Endothelial cell (in vitro differentiated cells): ENCODE measurements at regions not wholly inside any gene's neighbourhood (a gene's known extent, or its start where the extent isn't known, plus 50 kb on each side); places are given as distances from the start of the nearest gene placed in this dataset.

Source experiments
- DNase-seq: peaks from one replicate; pipeline ENCODE4 v3.0.0; 2021; ENCODE audit warnings: low spot score
- H3K27ac Mint-ChIP-seq: one replicate; pipeline ENCODE4 v1.8.0; 2021; ENCODE audit warnings: mixed read lengths, inconsistent platforms; ENCODE audit not compliant: unreplicated experiment
- H3K27me3 Mint-ChIP-seq: one replicate; pipeline ENCODE4 v1.8.0; 2021; ENCODE audit warnings: mild to moderate bottlenecking, moderate library complexity, mixed read lengths, inconsistent platforms; ENCODE audit not compliant: unreplicated experiment
- H3K36me3 Mint-ChIP-seq: one replicate; pipeline ENCODE4 v1.8.0; 2021; ENCODE audit warnings: mild to moderate bottlenecking, low read depth, mixed read lengths, inconsistent platforms; ENCODE audit not compliant: unreplicated experiment
- H3K4me1 Mint-ChIP-seq: one replicate; pipeline ENCODE4 v1.8.0; 2021; ENCODE audit warnings: mild to moderate bottlenecking, mixed read lengths, inconsistent platforms; ENCODE audit not compliant: unreplicated experiment
- H3K4me3 Mint-ChIP-seq: one replicate; pipeline ENCODE4 v1.8.0; 2021; ENCODE audit warnings: mild to moderate bottlenecking, mixed read lengths, inconsistent platforms; ENCODE audit not compliant: unreplicated experiment
- H3K9me3 Mint-ChIP-seq: one replicate; pipeline ENCODE4 v1.8.0; 2021; ENCODE audit warnings: mixed read lengths, inconsistent platforms; ENCODE audit not compliant: unreplicated experiment
- TF ChIP-seq, protein P1 (sequence below): fragments of 200-600 bp; sonication (generic); IDR thresholded peaks from one replicate; pipeline ENCODE4 v1.5.0; 2021; ENCODE audit warnings: antibody characterized with exemption; ENCODE audit not compliant: unreplicated experiment

DNA sequence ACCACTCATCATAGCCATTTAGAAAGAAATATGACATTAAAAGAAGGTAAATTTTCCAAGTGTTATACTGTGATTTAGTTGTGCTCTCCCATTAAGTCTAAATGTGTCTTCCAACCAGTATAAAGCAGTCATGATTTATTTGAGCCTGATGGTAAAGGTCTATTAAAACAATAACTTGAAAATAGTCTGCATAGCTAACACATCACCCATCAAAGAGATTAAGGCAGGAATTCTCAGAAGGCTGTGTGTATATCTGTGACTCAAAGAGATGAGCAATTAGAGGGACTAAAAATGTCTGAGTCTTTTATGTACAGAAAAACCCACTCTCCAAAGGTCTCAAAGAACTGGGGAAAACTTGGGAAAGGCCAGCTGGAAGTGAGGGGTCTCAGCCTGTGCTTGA is 70.3 kb upstream of the IQCM start:
- Mint-ChIP-seq H3K27me3 (no peaks in the 10 kb centered on the region), H3K27ac (no peak overlapping the region), H3K36me3 (no peaks in the 10 kb centered on the region), H3K4me3 (no peak overlapping the region), H3K9me3 (no peaks in the 10 kb centered on the region), H3K4me1 (no peaks in the 10 kb centered on the region)
- TF ChIP-seq, protein P1, sequence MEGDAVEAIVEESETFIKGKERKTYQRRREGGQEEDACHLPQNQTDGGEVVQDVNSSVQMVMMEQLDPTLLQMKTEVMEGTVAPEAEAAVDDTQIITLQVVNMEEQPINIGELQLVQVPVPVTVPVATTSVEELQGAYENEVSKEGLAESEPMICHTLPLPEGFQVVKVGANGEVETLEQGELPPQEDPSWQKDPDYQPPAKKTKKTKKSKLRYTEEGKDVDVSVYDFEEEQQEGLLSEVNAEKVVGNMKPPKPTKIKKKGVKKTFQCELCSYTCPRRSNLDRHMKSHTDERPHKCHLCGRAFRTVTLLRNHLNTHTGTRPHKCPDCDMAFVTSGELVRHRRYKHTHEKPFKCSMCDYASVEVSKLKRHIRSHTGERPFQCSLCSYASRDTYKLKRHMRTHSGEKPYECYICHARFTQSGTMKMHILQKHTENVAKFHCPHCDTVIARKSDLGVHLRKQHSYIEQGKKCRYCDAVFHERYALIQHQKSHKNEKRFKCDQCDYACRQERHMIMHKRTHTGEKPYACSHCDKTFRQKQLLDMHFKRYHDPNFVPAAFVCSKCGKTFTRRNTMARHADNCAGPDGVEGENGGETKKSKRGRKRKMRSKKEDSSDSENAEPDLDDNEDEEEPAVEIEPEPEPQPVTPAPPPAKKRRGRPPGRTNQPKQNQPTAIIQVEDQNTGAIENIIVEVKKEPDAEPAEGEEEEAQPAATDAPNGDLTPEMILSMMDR, result no peak
- no peak for DNase-seq

DNA sequence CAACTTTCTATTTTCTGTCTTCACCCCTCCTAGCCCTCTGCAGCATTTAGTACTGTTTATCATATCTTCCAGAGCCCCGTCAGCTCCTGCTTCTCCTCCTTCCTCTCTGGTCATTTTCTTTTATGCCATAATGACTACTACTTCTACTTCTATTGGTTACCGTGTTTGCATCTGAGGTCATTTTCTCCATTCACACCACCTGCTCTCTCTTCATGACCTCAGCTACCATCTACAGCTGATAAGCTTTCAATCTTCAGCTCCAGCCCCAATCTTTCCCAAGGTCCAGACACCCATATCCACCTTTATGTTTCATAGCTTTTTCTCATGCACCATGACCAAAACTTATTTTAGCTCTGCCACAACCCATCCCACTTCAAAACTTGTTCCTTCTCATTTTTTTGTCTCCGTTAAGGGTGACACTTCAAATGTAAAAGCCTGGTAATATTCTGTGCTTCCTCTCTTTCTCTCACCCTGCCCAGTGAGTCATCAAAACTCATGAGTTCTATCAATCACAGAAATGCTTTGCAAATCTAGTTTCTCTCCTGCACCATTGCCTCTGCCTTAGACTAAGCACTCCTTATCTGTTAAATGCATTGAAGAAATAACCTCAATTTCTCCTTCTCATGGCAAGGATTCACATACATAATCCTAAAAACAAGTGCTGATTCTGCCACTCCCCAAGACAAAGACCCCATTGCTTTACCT is 71.3 kb upstream of the IQCM start:
- H3K36me3 Mint-ChIP-seq, result no peaks in the 10 kb centered on the region
- H3K9me3 Mint-ChIP-seq, result no peaks in the 10 kb centered on the region
- no peaks in the 10 kb centered on the region for H3K4me1 Mint-ChIP-seq
- no peak overlapping the region for H3K4me3 Mint-ChIP-seq
- H3K27me3 Mint-ChIP-seq, result no peaks in the 10 kb centered on the region
- DNase-seq, result no peak
- TF ChIP-seq, protein P1, result no peak
- H3K27ac Mint-ChIP-seq, result no peak overlapping the region

DNA sequence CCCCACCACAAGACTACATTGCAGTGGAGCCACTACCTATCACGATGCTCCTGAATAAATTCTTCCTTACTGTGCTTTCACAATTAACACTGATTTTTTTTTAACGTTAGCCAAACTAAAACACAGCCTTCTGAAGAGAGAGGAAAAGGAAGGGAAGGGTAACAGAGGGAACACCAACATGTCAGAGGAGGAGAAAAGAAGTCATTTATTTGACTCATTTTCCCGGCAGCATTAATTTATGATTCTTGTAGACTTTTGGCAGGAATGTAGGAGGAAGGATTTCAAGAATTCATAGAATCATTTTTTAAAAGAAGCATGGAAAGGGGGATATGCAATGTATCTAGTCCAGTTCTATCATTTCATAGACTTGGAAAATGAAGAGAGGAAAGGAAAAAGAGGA is 74.3 kb upstream of the IQCM start:
- no peak overlapping the region for H3K27ac Mint-ChIP-seq

DNA sequence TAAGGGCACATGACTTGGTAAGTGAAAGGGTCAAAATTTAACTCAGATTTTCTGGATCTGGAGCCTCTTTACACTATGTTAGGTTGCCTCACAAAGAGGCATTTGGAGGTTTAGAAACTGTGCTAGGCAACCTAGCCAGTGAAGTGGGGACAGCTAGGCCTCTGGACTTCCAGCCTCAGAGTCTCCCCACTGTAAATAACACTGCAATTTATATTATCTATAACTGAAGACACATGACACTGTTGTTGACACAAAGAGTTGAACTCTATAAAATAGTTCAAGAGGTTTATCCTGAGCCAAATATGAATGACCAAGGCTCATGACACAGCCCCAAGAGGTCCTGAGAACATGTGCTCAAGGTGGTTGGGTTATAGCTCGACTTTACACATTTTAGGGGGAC is 74.9 kb upstream of the IQCM start:
- Mint-ChIP-seq H3K4me1 (no peaks in the 10 kb centered on the region), H3K4me3 (no peak overlapping the region), H3K36me3 (no peaks in the 10 kb centered on the region), H3K27me3 (no peaks in the 10 kb centered on the region), H3K27ac (no peak overlapping the region), H3K9me3 (no peaks in the 10 kb centered on the region)
- DNase-seq, result no peak
- TF ChIP-seq, protein P1, result no peak

More for the DNA sequence above, 74.3 kb upstream of the IQCM start:
- DNase-seq, result no peak
- no peaks in the 10 kb centered on the region for H3K9me3 Mint-ChIP-seq
- H3K4me1 Mint-ChIP-seq, result no peaks in the 10 kb centered on the region
- no peaks in the 10 kb centered on the region for H3K27me3 Mint-ChIP-seq
- TF ChIP-seq, protein P1, result no peak
- no peaks in the 10 kb centered on the region for H3K36me3 Mint-ChIP-seq
- H3K4me3 Mint-ChIP-seq, result no peak overlapping the region

DNA sequence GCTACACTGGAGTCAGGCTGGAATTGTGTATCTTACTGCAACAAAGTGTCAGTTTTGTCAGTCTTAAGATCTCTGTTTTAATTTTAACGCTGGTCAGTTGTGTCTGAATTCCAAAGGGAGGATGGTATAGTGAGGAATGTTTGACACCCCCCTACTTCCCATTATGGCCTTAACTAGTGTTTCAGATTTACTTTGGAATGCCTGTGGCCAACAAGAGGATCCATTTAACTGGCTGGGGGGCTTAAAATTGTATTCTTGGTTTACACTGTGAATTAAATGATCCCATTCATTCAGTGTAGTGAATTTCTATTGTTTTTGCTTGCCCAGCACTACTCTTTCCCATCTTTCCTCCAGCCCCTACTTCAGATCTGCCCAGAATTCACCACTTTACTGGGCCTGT is 75.8 kb upstream of the IQCM start:
- no peaks in the 10 kb centered on the region for H3K36me3 Mint-ChIP-seq
- H3K27me3 Mint-ChIP-seq, result no peaks in the 10 kb centered on the region
- TF ChIP-seq, protein P1, result no peak
- no peak overlapping the region for H3K27ac Mint-ChIP-seq
- H3K4me1 Mint-ChIP-seq, result no peaks in the 10 kb centered on the region
- no peaks in the 10 kb centered on the region for H3K9me3 Mint-ChIP-seq
- no peak for DNase-seq
- no peak overlapping the region for H3K4me3 Mint-ChIP-seq
